ENCODE measurements at regions not wholly inside any gene's neighbourhood (a gene's known extent, or its start where the extent isn't known, plus 50 kb on each side); places are given as distances from the start of the nearest gene placed in this dataset.

DNA sequence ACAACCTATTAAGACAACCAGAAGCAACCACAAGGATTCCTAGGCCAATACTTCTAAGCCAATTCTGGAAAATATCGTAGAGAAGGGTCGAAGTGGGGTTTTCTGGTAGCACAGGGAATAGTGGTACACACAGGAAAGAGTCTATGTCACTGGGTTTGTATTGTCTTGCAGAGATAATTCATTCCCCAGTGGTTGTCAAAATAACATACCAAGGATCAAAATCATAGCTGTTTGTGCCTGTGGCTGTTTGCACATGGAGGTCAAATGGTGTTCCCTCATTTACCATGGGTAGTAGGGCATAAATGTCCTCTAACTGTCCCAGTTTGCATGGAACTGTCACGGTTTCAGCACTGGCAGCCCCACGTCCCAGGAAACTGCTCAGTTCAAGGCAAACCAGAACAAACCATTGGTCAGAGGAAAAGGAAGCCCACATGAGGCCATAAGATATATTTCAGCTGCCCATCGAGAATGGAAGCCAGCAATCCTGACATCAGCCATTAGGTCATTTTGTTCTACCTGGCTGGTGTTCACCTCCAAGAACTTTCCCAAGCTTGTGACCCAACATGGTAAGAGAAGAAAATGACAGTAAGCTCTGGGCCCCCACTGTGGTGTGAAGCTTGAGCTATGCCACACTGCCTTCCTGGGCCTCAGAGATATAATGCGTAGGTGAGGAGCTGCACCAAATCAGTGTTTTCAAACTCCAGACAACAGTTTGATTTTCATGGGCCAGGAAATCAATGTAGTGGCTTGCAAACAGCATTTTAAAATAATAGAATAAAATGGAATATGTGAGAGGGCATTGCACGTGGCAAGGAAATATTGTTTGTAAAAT is 53.9 kb upstream of the NFE2L3 start:
- TF ChIP-seq POLR2AphosphoS5 (IDR thresholded peaks at IDR 0.05; ENCODE audit: insufficient read depth, low read depth, low read length) (no peak), CTCF (IDR thresholded peaks at IDR 0.05; ENCODE audit: extremely low read depth in 1 of 2, insufficient read depth in 1 of 2, low read depth in 1 of 2, low read length in 2 of 2) (no peak), MYC (IDR thresholded peaks at IDR 0.05; ENCODE audit: low read depth, low read length) (no peak)
